ENCODE measurements at regions not wholly inside any gene's neighbourhood (a gene's known extent, or its start where the extent isn't known, plus 50 kb on each side); places are given as distances from the start of the nearest gene placed in this dataset.

GRCh38 chr2:46842876-46843275 is 72.7 kb downstream of the MCFD2 start:
- 90 to 97% (median 95%) methylated on average over 7 of the region's 7 CpGs for WGBS, 5 donors
- Histone ChIP-seq H3K27me3 (no peaks in the 10 kb centered on the region), H3K9me3 (no peaks in the 10 kb centered on the region), H3K4me1 (peaks cover 20 to 44% (median 25%) of the 10 kb centered on the region in 4 donors), H3K36me3 (no peaks in the 10 kb centered on the region), H3K4me3 (no peak overlapping the region), H3K27ac (no peak overlapping the region)
- intact Hi-C loops (cut with DNase I; ENCODE audit: low total_unique reads): no loop called here
- DNase-seq: no peak
- TF ChIP-seq POLR2AphosphoS5 (IDR thresholded peaks at IDR 0.05) (no peak), POLR2A (IDR thresholded peaks at IDR 0.05) (no peak), EP300 (IDR thresholded peaks at IDR 0.05) (no peak), CTCF (IDR thresholded peaks at IDR 0.05) (no peak)

- H3K9me3 ChIP-seq: no peaks in the 10 kb centered on the region
- no peak overlapping the region for H3K4me3 ChIP-seq
- H3K36me3 ChIP-seq: no peaks in the 10 kb centered on the region
- 23 to 47% (median 39%) methylated on average over 4 of the region's 4 CpGs for WGBS, 5 donors
- H3K4me1 ChIP-seq: peaks cover 8 to 33% (median 13%) of the 10 kb centered on the region in 4 donors
- no peak for TF ChIP-seq EP300 (IDR thresholded peaks at IDR 0.05)
- TF ChIP-seq CTCF (IDR thresholded peaks at IDR 0.05): no peak
- no peak for TF ChIP-seq POLR2AphosphoS5 (IDR thresholded peaks at IDR 0.05)
- TF ChIP-seq POLR2A (IDR thresholded peaks at IDR 0.05): no peak
- no peak overlapping the region for H3K27ac ChIP-seq
- H3K27me3 ChIP-seq: no peaks in the 10 kb centered on the region
- intact Hi-C loops (cut with DNase I; ENCODE audit: low total_unique reads): no loop called here
- peak in 1 of 2 donors; percentile 41 for DNase-seq
These were observed 74.0 kb downstream of the MCFD2 start for GRCh38 chr2:46841621-46842020.

- Histone ChIP-seq H3K27ac (no peak overlapping the region), H3K9me3 (no peaks in the 10 kb centered on the region), H3K4me1 (peaks cover 0 to 22% (median 4%) of the 10 kb centered on the region in 4 donors), H3K27me3 (no peaks in the 10 kb centered on the region), H3K36me3 (no peaks in the 10 kb centered on the region), H3K4me3 (no peak overlapping the region)
- no peak for TF ChIP-seq EP300 (IDR thresholded peaks at IDR 0.05)
- no peak for TF ChIP-seq CTCF (IDR thresholded peaks at IDR 0.05)
- TF ChIP-seq POLR2AphosphoS5 (IDR thresholded peaks at IDR 0.05): no peak
- TF ChIP-seq POLR2A (IDR thresholded peaks at IDR 0.05): no peak
- WGBS, 5 donors: 52 to 93% (median 70%) methylated on average over 3 of the region's 3 CpGs
- intact Hi-C loops (cut with DNase I; ENCODE audit: low total_unique reads): no loop called here
- DNase-seq: no peak
These were observed 76.6 kb downstream of the MCFD2 start for GRCh38 chr2:46839045-46839444.

- H3K9me3 ChIP-seq: no peaks in the 10 kb centered on the region
- DNase-seq: no peak
- no peak overlapping the region for H3K27ac ChIP-seq
- H3K4me3 ChIP-seq: no peak overlapping the region
- H3K27me3 ChIP-seq: no peaks in the 10 kb centered on the region
- TF ChIP-seq EP300 (IDR thresholded peaks at IDR 0.05) (no peak), POLR2AphosphoS5 (IDR thresholded peaks at IDR 0.05) (no peak), POLR2A (IDR thresholded peaks at IDR 0.05) (no peak), CTCF (IDR thresholded peaks at IDR 0.05) (no peak)
- intact Hi-C loops (cut with DNase I; ENCODE audit: low total_unique reads): no loop called here
- H3K36me3 ChIP-seq: no peaks in the 10 kb centered on the region
- H3K4me1 ChIP-seq: peaks cover 0 to 16% (median 4%) of the 10 kb centered on the region in 4 donors
- 89 to 92% (median 91%) methylated on average over 5 of the region's 5 CpGs for WGBS, 5 donors
These were observed 77.9 kb downstream of the MCFD2 start for GRCh38 chr2:46837704-46838103.
